ENCODE measurements at regions not wholly inside any gene's neighbourhood (a gene's known extent, or its start where the extent isn't known, plus 50 kb on each side); places are given as distances from the start of the nearest gene placed in this dataset.

DNA sequence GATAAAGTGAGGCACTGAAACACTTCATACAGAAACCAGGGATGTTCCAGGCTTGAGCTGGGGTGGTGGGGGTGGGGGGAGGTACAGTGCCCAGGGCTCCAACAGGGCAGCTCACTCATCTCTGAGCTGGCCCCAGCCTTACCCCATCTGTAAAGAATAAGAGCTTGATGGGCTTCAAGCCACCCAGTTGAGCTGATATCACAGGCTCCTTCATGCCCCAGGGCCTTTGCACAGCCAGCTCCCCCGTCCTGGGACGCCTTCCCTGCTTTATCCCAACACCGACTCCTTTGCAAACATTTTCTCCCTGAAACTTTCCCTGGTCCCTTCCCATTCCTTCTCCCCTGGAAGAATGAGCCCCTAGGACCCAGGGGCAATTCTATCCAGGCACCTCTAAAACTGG is 261.7 kb downstream of the PARN start:
- H3K4me1 Mint-ChIP-seq (ENCODE audit: low read depth) = no peaks in the 10 kb centered on the region
- no peaks in the 10 kb centered on the region for H3K36me3 Mint-ChIP-seq (ENCODE audit: low read depth)
- H3K27ac Mint-ChIP-seq = no peak overlapping the region
- no peak for DNase-seq (ENCODE audit: low spot score)
- no peak overlapping the region for H3K4me3 Mint-ChIP-seq
- no peaks in the 10 kb centered on the region for H3K27me3 Mint-ChIP-seq (ENCODE audit: low read depth)
- no peaks in the 10 kb centered on the region for H3K9me3 Mint-ChIP-seq

DNA sequence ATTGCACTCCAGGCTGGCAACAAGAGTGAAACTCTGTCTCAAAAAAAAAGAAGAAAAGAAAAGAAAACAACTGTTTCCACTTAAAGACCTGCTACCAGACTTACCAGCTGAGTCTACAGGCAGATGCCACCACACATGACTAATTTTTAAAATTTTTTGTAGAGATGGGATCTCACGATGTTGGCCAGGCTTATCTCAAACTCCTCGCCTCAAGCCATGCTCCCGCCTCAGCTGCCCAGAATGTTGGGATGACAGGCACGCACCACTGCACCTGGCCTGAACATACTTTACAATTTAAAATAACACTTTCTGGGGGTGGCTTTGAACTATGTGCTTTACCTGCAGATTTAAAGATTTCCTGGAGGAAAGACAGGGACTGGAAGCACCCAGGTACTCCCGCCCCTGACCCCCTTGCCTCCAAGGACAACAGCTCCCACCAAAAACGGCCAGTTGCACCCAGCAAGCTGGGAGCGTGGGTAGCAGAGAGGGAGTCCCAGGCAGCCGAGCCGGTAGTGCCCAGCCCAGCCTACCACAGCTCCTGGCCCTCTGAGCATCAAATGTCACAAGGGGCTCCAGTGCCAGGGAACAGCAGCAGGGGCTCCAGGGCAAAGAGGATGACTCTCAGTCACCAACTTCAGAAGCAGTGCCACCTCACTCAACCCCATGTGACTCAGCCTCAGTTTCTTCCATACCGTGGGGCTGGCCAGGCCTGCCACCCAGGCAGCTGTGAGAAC is 262.9 kb downstream of the PARN start:
- no peaks in the 10 kb centered on the region for H3K9me3 Mint-ChIP-seq

DNA sequence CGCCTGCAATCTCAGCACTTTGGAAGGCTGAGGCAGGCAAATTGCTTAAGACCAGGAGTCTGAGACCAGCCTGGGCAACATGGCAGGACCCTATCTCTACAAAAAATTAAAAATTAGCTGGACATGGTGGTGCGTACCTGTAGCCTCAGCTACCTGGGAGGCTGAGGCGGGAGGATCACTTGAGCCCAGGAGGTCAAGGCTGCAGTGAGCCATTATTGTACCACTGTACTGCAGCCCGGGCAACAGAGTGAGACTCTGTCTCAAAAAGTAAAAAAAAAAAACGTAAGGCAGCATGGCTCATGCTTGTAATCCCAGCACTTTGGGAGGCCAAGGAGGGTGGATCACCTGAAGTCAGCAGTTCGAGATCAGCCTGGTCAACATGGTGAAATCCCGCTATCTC is 263.6 kb downstream of the PARN start:
- H3K36me3 Mint-ChIP-seq (ENCODE audit: low read depth) = no peaks in the 10 kb centered on the region
- H3K4me3 Mint-ChIP-seq = no peak overlapping the region
- no peak overlapping the region for H3K27ac Mint-ChIP-seq
- DNase-seq (ENCODE audit: low spot score) = no peak
- H3K9me3 Mint-ChIP-seq = no peaks in the 10 kb centered on the region
- H3K27me3 Mint-ChIP-seq (ENCODE audit: low read depth) = peaks cover under 1% of the 10 kb centered on the region
- no peaks in the 10 kb centered on the region for H3K4me1 Mint-ChIP-seq (ENCODE audit: low read depth)

More for the DNA sequence above, 262.9 kb downstream of the PARN start:
- H3K4me3 Mint-ChIP-seq = no peak overlapping the region
- DNase-seq (ENCODE audit: low spot score) = no peak
- H3K36me3 Mint-ChIP-seq (ENCODE audit: low read depth) = no peaks in the 10 kb centered on the region
- H3K27ac Mint-ChIP-seq = no peak overlapping the region
- no peaks in the 10 kb centered on the region for H3K27me3 Mint-ChIP-seq (ENCODE audit: low read depth)
- H3K4me1 Mint-ChIP-seq (ENCODE audit: low read depth) = no peaks in the 10 kb centered on the region

DNA sequence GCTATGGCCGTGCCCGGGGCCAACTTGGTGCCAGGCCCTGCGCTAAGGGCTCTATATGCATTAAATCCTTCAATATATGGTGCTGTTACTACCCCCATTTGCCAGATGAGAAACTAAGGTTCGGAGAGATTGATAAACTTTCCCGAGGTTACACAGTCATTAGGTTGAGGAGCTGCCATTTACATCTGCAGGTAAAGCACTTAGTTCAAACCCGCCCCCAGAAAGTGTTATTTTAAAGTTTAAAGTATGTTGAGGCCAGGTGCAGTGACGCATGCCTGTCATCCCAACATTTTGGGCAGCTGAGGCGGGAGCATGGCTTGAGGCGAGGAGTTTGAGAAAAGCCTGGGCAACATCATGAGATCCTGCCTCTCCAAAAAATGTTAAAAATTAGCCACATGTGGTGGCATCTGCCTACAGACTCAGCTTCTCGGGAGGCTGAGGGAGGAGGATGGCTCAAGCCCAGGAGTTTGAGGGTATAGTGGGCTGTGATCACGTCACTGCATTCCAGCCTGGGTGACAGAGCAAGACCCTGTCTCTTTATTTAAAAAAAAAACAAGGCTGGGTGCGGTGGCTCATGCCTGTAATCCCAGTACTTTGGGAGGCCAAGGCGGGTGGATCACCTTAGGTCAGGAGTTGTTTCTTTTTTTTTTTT is 264.7 kb downstream of the PARN start:
- H3K27me3 Mint-ChIP-seq (ENCODE audit: low read depth) = peaks cover 3% of the 10 kb centered on the region
- H3K4me3 Mint-ChIP-seq = no peak overlapping the region
- H3K4me1 Mint-ChIP-seq (ENCODE audit: low read depth) = no peaks in the 10 kb centered on the region
- no peaks in the 10 kb centered on the region for H3K9me3 Mint-ChIP-seq
- no peak overlapping the region for H3K27ac Mint-ChIP-seq
- H3K36me3 Mint-ChIP-seq (ENCODE audit: low read depth) = no peaks in the 10 kb centered on the region
- DNase-seq (ENCODE audit: low spot score) = no peak

DNA sequence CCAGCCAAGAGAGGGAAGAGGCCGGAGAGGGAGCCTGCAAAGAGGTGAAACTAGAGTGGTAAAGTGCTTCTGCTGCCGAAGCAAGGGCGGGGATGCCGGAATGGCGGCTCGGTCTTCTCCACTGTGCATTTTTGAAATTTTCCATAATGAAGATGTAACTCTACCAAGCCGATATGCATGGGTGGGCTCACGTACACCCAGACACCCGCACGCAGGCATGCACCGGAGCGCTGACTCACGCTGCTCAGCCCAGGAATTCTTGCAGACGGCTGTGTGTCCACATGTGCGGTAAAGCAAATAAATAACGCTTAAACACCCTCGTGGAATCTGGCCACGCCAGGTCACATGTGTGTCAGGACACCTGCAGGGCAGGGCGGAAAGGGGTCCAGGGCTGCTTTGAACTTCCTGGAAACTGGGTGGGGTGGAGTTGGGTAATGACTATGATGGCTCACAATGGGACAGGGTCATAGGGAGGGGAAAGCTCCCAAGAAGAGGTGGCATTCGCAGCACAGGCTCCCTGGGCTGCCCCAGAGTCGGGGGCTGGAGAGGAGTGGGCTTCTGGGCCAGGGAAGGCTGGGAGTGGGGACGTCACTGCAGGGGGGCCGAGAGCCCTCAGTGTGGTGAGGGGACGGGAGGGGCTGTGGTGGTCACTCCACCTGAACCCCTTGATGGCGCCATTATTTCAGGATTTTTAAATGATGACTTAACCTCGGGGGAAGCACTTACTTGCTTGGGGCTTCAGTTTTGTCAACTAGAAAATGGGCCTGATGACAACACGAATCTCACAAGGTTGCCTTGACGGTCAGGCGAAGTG is 265.5 kb downstream of the PARN start:
- Mint-ChIP-seq H3K9me3 (no peaks in the 10 kb centered on the region), H3K4me3 (no peak overlapping the region), H3K36me3 (ENCODE audit: low read depth) (no peaks in the 10 kb centered on the region), H3K4me1 (ENCODE audit: low read depth) (no peaks in the 10 kb centered on the region), H3K27me3 (ENCODE audit: low read depth) (peaks cover 3% of the 10 kb centered on the region), H3K27ac (no peak overlapping the region)
- DNase-seq (ENCODE audit: low spot score) = no peak

DNA sequence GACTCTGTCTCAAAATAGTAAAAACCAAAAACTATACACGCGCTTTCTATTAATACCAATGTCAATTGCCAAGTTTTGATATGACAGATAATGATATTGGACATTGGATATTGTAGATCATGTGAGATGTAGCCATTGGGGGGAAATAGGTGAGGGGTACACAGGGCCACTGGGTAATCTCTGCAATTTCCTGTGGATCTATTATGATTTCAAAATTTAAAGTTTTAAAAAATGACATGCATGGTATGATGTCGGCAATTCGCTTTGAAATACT is 266.0 kb downstream of the PARN start:
- H3K27me3 Mint-ChIP-seq (ENCODE audit: low read depth) = peaks cover 4% of the 10 kb centered on the region
- no peak overlapping the region for H3K27ac Mint-ChIP-seq
- no peak overlapping the region for H3K4me3 Mint-ChIP-seq

DNA sequence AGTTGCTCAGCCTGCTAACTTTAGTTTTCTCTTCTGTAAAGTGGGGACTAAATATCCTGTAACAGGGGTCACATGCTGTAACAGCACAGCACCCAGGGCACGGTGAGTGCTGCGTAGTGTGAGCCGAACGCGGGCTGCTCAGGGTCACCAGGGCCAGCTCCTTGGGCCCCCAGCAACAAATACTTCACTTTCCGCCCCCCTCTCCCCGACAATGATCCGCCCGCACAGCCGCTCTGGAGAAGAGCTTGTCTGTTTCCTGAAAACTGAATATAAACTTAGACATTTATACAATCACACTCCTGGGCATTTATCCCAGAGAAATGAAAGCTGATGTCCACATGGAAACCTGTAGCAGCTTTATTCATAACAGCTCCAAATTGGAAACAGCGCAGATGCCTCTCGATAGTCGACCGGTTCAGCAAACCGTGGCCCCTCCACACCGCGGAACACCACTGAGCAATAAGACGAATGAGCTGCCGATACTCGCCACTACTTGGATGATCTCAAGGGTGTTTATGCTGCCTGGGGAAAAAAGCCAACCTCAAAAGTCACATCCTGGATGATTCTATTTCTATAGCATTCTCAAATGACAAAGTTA is 267.2 kb downstream of the PARN start:
- Mint-ChIP-seq H3K27ac (no peak overlapping the region), H3K36me3 (ENCODE audit: low read depth) (no peaks in the 10 kb centered on the region), H3K9me3 (no peaks in the 10 kb centered on the region), H3K27me3 (ENCODE audit: low read depth) (peaks cover 11% of the 10 kb centered on the region), H3K4me3 (no peak overlapping the region), H3K4me1 (ENCODE audit: low read depth) (no peaks in the 10 kb centered on the region)
- DNase-seq (ENCODE audit: low spot score) = no peak

More for the DNA sequence above, 266.0 kb downstream of the PARN start:
- Mint-ChIP-seq H3K9me3 (no peaks in the 10 kb centered on the region), H3K4me1 (ENCODE audit: low read depth) (no peaks in the 10 kb centered on the region), H3K36me3 (ENCODE audit: low read depth) (no peaks in the 10 kb centered on the region)
- DNase-seq (ENCODE audit: low spot score) = no peak

DNA sequence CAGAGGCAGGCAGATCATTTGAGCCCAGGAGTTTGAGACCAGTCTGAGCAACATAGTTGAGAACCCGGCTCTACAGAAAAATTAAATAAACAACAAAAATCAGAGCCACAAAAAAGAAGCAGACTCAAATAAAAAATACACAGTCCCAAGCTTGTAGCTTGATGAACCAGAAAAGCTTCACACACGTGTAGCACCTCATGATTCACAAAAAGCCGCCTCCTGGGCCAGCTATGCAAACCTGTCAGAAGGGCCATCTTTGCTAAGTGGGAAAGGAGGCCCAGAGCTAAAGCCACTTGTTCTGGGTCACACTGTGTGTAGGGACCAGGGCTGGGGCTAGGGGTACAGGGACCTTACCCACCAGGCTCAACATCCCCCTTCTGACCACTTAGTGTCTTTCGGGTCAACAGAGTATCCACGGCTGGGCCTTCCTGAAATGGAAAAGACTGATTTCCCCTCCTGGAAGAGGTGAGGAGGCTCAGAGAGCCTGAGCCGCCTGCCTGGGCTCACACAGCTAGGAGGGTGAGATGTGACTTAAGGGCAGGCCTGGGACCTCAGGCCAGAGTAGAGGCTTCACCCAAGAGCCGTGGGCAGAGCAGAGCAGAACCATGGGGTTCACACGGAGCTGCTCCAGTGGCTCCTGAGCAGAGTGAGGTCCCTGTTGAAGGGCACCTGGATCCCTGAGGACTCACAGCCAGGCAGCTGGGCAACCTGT is 269.6 kb downstream of the PARN start:
- no peak for DNase-seq (ENCODE audit: low spot score)
- Mint-ChIP-seq H3K4me3 (no peak overlapping the region), H3K27ac (no peak overlapping the region), H3K27me3 (ENCODE audit: low read depth) (peaks cover 12% of the 10 kb centered on the region), H3K9me3 (no peaks in the 10 kb centered on the region), H3K36me3 (ENCODE audit: low read depth) (no peaks in the 10 kb centered on the region), H3K4me1 (ENCODE audit: low read depth) (peaks cover under 1% of the 10 kb centered on the region)

DNA sequence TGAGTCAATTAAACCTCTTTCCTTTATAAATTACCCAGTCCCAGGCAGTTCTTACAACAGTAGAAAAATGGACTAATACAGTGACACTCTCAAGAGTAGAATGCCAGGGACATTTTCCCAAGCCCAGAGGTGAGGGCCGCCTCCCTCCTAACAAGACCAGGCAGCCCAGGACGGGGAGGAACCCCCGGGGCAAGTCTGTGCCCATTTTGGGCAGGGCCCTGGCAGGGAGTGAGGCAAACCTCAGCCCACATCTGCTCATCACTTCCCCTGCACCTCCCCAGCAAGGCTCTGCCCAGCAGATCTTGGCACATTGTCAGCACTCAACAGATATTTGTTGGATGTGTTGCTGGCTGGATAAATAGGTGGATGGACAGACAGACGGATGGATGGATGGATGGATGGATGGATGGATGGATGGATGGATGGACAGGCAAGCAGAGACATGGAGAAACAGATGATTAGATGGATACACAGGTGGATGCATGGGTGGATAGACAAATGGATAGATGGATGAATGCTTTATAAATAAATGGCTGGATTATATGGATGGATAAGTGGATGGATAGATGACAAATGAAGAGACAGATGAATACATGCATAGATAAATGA is 271.3 kb downstream of the PARN start:
- Mint-ChIP-seq H3K27me3 (ENCODE audit: low read depth) (peaks cover 13% of the 10 kb centered on the region), H3K9me3 (no peaks in the 10 kb centered on the region), H3K27ac (no peak overlapping the region), H3K4me1 (ENCODE audit: low read depth) (peaks cover 7% of the 10 kb centered on the region), H3K4me3 (no peak overlapping the region), H3K36me3 (ENCODE audit: low read depth) (no peaks in the 10 kb centered on the region)
- no peak for DNase-seq (ENCODE audit: low spot score)

DNA sequence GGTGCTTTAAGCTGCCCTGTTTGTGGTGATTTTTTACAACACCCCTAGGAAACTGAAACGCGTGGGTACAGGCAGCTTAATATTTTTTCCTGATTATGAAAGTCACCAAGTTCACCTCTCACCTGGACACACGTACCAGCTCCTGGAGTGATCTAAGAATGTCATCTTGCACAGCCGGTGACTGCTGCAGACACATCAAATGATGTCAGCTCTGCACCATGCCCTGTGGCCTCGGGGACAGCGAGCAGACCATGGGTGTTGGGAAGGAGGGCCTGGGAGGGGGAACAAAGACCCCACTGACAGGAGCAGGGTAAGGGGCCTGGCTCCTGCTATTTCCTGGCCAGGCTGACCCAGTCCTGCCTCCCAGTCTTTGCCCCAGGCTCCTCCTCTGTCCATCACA is 272.7 kb downstream of the PARN start:
- Mint-ChIP-seq H3K4me3 (no peak overlapping the region), H3K36me3 (ENCODE audit: low read depth) (no peaks in the 10 kb centered on the region), H3K9me3 (no peaks in the 10 kb centered on the region), H3K27me3 (ENCODE audit: low read depth) (peaks cover 16% of the 10 kb centered on the region), H3K27ac (no peak overlapping the region), H3K4me1 (ENCODE audit: low read depth) (peaks cover 7% of the 10 kb centered on the region)
- no peak for DNase-seq (ENCODE audit: low spot score)

DNA sequence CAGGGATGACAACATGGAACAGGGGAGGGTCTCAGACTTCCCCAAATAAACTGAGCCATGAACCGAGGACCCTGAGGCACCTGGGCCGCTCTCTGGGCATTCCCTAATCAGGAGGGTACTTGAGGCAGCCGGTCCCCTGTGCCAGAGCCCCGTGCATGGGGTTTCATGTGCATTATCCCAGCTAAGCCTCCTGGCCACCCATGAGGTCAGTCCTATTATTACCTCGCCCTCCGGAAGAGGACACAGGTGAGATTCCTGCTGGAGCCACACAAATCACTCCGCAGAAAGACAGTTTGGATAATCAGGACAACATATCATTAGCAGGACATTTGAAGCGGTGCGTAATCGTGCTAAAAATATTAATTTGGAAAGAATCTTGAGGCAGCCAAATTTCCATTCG is 274.0 kb downstream of the PARN start:
- Mint-ChIP-seq H3K4me1 (ENCODE audit: low read depth) (peaks cover 7% of the 10 kb centered on the region), H3K27ac (no peak overlapping the region), H3K4me3 (no peak overlapping the region), H3K9me3 (no peaks in the 10 kb centered on the region), H3K27me3 (ENCODE audit: low read depth) (peaks cover 13% of the 10 kb centered on the region), H3K36me3 (ENCODE audit: low read depth) (no peaks in the 10 kb centered on the region)
- no peak for DNase-seq (ENCODE audit: low spot score)

DNA sequence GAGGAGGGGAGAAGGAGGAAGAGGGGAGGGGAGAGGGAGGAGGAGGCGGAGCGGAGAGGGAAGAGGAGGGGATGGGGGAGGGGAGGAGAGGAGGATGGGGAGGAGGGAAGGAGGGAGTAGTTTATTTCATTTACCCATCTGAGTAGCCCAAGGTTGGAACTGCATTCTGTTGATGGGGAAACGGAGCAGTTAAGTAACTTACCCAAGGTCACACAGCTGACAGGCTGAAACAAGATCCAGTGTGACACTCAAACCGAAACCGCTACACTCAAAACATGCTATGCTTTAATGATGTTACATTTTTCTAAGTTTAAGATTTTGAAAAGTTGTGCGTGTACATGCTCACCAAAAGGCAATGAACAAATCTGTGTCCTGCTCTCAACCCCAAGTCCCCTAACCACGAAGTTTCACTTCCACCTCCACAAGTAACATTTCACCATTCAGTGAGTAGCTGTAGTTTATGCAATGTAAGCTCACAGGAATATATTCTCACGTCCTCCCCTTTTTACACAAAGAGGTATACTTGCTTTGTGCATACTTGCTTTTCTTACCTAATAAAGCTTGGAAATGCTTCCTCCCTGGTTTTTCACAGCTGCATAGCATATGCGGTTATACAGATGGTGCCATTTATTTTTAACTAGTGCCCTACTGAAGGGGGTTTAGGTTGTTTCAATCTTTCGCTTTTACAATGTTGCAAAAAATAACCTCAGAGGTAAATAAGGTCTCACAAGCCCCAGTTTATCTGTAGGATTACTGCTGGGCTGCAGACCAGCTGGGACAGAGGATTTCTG is 275.3 kb downstream of the PARN start:
- H3K27ac Mint-ChIP-seq = peak overlapping the region; percentile 0

DNA sequence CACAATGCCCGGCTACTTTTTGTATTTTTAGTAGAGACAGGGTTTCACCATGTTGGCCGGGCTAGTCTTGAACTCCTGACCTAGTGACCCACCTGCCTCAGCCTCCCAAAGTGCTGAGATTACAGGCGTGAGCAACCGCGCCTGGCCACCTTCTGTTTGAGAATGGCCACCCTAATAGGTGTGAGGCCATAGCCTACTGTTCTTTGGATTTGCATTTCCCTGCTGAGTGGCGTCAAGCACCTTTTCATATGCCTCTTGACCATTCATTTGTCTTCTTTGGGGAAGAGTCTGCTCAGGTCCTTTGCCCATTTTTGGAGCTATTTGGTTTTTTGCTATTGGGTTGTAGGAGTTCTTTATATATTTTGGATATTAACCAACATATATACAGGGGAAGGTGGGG is 276.7 kb downstream of the PARN start:
- H3K27ac Mint-ChIP-seq = no peak overlapping the region
- DNase-seq (ENCODE audit: low spot score) = no peak
- H3K27me3 Mint-ChIP-seq (ENCODE audit: low read depth) = peaks cover 9% of the 10 kb centered on the region
- H3K4me1 Mint-ChIP-seq (ENCODE audit: low read depth) = peaks cover 7% of the 10 kb centered on the region
- H3K36me3 Mint-ChIP-seq (ENCODE audit: low read depth) = no peaks in the 10 kb centered on the region
- no peak overlapping the region for H3K4me3 Mint-ChIP-seq
- H3K9me3 Mint-ChIP-seq = no peaks in the 10 kb centered on the region

More for the DNA sequence above, 275.3 kb downstream of the PARN start:
- Mint-ChIP-seq H3K27me3 (ENCODE audit: low read depth) (peaks cover 13% of the 10 kb centered on the region), H3K4me1 (ENCODE audit: low read depth) (peaks cover 7% of the 10 kb centered on the region), H3K36me3 (ENCODE audit: low read depth) (no peaks in the 10 kb centered on the region), H3K4me3 (peak overlapping the region; percentile 28), H3K9me3 (no peaks in the 10 kb centered on the region)
- peak; percentile 65 for DNase-seq (ENCODE audit: low spot score)
